GM21737 (cell line): ENCODE measurements at regions not wholly inside any gene's neighbourhood (a gene's known extent, or its start where the extent isn't known, plus 50 kb on each side); places are given as distances from the start of the nearest gene placed in this dataset.

ENCODE experiments used
- ATAC-seq: cut with Tn5 transposase; IDR thresholded peaks from one replicate; pipeline ENCODE4 v1.9.1; 2021; ENCODE audit warnings: mild to moderate bottlenecking, moderate library complexity; ENCODE audit not compliant: unreplicated experiment

DNA sequence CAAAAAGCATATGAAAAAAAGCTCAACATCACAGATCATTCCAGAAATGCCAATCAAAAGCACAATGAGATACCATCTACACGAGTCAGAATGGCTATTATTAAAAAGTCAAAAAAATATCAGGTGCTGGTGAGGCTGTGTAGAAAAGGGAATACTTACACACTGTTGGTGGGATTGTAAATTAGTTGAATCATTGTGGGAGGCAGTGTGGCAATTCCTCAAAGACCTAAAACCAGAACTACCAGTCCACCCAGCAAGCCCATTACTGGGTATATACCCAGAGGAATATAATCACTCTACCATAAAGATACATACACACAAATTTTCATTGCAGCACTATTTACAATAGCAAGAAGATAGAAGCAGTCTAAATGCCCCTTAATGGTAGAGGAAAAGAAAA lies 529.9 kb downstream of the SLITRK1 start:
- ATAC-seq = no peak

DNA sequence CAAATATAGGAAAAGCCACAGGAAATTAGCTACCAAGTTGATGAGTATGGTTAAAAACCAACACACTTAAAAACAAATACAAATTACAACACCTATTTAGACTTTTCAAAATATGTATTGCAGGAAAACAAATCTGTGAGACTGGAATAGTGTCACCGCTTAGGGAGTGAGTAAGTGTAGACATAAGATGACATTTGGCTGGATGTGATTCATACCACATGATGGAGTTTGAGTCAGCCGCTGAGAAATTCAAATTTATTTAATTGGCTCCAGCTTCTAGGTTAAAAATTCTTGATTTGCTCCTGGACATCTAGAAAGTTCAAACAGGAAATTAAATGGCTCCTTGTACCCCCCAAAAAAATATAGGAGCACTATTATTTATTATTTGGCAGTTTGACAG lies 531.7 kb downstream of the SLITRK1 start:
- ATAC-seq = no peak

DNA sequence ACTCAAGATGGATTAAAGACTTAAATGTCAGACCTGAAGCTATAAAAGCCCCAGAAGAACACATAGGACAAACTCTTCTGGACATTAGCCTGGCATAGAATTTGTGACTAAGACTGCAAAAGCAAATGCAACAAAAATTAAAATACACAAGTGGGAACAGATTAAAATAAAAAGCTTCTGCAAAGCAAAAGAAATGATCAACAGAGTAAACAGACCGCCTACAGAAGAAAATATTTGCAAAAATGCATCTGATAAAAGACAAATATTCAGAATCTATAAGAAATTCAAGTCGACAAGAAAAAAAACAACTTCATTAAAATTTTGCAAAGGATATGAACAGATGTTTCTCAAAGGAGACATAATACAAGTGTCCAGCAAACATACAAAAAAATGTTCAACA lies 537.8 kb downstream of the SLITRK1 start:
- ATAC-seq = no peak

DNA sequence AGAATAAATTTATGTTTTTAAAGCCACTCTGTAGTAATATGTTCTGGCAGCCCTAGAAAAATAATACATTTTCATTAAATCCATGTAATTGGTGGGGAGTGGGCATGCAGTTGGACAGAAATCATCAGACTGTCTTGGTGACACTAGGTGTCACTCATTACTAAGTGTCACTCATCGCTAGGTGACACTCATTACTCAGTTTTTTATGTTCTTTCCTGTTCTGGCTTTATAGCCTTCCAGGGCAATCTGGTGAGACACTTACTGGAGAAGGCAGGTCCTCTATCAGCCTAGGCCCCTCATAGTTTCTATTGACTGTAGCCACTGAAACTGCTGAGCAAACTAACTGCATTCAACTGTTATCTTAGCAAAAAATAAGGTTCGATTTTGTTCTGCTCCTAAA lies 542.1 kb downstream of the SLITRK1 start:
- ATAC-seq = no peak

DNA sequence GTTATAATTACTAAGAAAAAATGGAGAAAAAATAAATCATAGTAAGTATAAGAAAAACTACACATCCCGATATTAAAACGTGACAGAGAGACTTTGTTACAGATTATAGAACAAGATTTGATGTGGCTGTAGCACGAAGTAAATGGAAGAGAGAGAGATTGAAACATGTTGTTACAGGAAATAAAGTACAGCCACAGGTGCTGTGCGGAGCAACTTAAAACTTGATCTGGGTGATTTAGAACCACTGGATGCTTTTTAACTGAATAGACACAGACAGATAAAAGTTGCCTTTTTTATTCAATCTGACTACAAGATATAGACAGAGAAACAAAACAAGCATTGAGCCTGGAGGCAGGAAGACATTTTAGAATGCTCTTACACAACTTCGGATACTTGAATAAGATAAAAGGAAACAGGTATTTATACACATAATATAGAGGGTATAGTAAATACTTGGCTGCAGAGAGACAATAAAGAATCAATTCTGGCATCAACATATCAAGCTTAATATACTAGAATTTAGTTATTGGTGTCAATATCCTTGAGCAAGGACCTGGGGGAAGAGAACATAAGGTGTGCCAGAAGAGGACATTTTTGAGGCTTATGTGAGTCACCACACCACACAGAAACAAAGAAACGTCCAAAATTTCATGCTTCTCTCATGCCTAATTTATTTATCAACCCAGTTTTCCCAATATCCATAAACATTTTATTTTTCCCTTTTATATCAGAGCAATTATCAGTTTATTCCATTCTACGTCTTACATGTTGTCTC lies 548.5 kb downstream of the SLITRK1 start:
- ATAC-seq = no peak

DNA sequence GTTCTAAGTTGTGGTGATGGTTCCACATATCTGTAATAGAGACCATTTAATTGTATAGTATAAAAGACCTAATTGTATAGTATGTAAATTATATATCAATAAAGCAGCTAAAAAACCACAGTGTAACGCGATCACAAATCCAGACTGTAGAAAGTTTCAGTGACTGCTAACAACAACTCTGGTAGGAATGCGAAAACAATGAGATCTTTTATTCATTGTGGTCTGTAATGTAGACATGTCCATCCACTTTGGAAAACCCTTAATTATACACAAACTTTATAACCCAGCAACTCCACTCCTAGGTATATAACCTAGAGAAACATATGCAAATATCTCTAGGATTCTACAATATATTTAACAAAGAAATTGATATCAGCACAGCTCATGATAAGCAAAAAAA lies 549.5 kb downstream of the SLITRK1 start:
- ATAC-seq = no peak

DNA sequence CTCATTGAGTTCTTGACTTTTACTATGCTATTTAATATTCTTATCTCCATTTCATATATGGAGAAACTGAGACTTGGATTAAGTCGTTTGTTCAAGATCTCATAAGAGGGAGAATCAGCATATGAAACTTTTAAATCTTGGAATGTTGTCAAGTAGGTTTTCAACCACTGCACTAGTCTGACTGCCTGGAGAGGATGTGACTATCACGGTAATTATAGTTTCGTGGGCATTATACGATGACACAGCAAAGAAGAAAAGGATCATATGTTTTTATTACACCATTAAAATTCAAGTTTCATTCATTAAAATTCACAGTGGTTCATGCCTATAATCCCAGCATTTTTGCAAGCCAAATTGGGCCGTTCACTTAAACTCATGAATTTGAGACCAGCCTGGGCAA lies 555.2 kb downstream of the SLITRK1 start:
- no peak for ATAC-seq

DNA sequence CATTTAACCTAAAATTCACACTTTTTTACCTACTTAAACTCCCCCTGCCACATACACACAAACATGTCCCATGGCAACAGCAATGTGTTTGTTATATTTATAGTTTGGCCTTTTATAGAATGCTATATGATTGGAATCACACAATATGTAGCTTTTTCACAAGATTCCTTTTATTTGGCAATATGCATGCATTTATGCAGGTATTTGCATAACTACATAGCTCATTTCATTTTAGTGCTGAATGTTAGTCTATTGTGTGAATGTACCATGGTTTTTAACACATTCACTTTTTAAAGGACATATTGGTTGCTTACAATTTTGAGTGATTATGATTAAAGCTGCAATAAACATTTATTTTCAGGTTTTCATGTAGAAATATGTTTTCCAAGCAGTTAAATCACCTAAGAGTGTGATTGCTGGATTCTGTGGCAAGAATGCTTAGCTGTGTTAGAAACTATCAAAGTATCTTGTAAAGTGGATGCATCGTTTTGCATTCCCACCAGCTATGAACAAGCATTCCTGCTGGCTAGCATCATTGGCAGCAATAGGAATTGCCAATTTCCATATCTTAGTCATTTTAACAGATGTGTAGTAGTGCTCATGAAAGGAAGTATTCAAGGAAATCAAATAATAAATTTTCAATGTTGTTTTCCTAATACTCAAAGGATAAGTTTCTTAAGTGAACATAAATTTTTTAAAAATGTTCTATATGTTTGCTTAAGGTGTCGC lies 557.0 kb downstream of the SLITRK1 start:
- no peak for ATAC-seq

DNA sequence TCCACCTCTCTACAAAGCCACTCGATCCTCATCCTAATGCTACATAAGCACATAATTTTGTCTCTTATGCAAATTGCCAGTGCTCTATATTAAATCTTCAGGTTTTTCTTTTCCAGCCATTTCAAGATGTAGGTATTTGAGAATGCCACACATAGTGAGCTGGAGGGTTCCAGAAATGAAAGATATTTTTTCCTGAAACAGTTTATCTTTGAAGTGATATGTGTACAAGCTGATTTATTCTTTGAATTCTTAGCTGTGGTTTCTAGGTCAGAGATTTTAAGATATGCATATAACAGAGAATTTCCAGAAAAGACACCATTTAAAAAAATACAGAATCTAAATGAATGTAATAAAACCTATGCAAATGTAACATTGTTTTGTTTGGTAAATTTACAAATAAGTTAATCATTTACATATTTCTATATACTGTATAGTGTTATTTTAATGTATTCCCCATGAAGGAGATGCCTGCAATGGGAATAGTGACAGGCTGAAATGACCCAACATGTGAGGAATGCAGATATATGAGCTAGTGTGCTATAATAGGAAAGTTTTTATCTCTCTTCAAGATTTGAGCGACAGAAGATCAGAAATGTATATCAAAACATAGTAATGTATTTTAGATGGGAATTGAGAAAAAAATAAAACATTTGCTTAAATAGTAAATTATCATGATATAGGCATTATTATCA lies 570.2 kb downstream of the SLITRK1 start:
- ATAC-seq = no peak

DNA sequence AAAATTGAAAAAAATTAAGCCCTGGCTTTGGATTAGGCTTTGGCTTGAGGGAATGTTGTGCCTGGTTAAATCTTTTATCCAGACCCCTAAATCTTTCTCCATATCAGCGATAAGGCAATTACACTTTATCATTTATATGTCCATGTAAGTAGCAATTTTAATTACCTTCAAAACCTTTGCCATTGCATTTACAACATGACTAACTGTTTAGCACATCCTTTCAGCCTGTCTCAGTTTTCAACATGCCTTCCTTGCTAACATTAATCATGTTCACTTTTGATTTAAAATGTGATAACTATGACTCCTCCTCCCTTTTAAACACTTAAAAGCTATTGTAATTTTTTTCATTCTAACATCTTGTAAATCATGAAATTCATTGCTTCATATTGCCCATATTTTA lies 583.7 kb downstream of the SLITRK1 start:
- ATAC-seq = no peak

DNA sequence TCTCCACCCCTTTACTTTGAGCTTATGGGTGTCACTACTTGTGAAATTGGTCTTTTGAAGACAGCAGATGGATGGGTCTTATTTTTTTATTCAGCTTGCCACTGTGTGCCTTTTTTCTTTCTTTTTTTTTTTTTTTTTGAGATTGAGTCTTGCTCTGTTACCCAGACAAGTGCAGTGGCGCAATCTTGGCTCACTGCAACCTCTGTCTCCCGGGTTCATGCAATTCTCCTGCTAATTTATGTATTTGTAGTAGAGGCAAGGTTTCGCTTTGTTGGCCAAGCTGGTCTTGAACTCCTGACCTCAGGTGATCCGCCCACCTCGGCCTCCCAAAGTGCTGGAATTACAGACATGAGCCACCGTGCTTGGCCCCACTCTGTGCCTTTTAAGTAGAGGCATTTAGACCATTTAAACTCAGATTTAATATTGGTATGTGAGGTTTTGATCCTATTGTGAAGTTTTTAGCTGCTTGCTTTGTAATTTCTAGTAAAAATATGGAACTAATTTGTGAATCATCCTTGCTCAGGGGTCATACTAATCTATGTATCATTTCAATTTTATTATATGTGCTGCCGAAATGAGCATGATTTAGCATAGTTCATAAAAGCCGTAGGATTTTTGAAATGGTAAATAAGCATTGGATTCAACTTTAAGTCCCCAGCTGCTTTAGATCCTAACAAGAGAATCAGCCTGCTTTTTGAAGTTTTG lies 584.5 kb downstream of the SLITRK1 start:
- ATAC-seq = no peak

DNA sequence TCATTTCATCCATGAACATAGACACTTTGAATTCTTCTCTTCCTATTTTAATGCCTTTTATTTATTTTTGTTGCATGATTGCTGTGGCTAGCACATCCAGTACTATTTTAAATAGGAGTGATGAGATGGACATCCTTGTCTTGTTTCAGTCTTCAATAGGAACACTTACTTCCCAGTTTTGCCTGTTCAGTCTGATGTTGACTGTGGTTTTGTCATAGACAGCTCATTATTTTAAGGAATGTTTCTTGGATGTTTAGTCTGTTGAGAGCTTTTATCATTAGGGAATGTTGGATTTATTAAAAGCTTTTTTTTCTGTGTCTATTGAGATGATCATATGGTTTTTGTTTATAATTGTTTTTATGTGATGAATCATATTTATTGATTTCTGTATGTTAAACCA lies 586.6 kb downstream of the SLITRK1 start:
- no peak for ATAC-seq

DNA sequence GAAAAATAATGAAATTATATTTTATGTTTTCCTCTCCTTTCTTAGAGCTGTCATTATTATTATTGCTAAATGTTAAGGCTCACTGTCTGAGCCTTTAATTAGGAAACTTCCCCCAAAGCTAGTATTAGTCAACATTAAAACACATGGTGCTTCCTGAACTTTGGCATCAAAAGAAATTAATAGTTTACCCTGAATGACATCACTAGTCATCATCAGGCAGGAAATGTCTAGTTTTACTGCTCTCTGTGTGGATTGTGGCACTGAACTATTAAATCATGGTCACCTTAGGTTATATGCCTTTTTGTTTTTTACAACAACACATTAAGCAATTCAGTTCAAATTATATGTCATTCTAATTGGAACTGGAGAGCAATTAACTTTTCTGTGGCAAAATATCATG lies 595.5 kb downstream of the SLITRK1 start:
- ATAC-seq = no peak

DNA sequence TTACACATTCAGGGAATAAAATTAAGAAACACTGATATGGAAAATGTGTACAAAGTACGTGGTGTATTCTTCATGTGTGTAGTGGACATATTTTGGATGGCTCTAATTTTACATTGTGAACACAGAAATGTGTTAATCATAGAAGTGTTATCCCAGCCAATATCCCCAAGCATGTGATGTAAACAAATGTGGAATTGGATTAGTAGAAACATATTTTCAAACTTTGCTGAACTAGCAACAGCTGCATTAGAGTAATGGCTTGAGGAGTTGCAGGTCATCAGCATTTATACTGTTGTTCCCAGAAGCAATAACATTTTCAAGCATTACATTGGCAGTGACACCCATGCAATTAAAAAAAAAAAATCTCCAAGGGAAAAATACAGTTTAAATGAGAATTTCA lies 600.6 kb downstream of the SLITRK1 start:
- no peak for ATAC-seq

DNA sequence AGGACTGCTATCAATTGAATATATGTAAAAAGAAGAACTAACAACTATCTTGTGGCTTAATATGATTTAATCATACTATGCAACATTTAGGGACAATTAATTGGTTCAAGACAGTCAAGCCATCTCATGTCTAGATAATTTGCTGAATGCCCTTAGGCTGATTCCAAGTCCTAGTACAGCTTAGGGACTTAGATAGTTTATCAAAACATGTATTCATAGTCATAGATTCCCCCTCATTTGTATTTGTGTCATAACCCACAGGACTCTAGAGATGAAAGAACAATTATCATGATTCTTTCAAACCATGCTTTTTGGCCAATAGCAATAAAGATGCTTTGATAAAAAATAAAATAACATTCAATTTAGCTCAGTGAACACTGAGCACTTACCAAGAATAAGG lies 607.6 kb downstream of the SLITRK1 start:
- ATAC-seq = no peak

DNA sequence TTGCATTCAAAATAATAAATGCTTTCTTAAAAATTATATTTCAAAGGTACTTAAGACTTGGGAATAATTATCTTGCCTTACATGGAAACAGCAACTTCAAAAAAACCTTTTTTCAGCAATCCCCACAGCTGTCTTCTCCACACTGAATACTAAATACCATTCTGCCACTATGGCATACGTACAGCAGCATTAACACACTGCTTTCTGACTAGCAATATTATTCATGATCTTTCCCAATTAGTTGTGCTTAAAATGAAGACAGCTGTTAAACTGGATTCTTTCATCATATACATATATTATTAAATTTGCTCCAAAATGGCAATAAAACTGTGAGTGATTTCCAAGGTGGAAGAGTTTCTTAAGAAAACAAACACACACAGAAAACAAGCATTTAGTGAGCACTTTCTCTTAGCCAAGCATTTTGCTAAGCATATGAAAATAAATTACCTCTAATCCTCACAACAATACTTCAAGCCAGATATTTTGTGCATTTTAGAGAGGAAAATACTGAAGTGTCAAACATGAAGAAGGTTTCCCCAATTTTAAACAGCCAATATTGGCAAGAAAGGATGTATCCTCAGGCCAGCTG lies 609.5 kb downstream of the SLITRK1 start:
- no peak for ATAC-seq

DNA sequence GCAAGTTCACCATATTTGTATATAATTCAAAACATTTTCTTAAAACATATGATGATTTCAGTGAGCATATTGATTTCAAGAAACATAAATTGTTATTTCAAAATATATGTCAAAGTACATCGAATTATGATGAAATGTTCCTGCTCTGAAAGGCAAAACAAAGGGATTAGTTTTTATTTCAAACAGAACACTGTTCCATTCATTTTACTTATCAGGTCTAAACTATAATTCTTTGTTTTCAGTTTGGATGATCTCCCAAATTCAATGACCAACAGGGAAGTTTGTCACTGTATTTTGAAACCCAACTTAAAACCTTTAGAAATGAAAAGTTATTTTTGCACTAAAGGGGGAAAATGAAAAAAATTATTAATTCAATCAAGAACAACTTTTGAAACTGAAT lies 610.2 kb downstream of the SLITRK1 start:
- ATAC-seq = no peak

DNA sequence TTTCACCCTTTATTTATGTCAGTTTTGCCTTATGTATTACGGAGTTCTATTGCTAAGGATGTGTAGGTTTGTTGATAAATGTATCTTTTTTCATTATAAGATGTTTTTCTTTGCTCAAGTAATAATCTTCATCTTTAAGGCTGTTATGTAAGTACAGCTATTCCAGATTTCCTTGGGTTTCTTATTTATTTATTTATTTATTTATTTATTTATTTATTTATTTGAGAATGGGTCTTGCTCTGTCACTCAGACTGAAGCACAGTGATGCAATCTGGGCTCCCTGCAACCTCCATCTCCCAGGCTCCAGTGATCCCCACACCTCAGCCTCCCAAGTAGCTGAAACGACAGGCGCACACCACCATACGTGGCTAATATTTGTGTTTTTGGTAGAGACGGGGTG lies 617.0 kb downstream of the SLITRK1 start:
- no peak for ATAC-seq

DNA sequence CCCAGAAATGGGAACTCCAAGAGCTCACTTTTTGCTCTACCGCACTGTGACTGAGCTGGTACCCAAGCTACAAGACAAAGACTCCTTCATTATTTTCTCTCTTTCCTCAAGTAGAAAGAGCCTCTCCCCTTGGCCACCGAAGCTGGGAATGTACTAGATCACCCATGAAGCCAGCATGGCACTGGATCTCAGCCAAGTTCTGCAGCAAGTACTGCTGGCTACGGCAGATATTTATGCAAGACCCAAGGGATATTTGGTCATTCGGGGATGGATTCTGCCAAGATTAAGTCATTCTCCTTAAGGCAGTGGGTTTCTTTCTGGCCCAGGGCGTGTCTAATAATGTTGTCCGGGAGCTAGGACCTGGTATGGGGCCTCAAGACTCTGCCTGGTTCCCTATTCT lies 633.5 kb downstream of the SLITRK1 start:
- no peak for ATAC-seq

DNA sequence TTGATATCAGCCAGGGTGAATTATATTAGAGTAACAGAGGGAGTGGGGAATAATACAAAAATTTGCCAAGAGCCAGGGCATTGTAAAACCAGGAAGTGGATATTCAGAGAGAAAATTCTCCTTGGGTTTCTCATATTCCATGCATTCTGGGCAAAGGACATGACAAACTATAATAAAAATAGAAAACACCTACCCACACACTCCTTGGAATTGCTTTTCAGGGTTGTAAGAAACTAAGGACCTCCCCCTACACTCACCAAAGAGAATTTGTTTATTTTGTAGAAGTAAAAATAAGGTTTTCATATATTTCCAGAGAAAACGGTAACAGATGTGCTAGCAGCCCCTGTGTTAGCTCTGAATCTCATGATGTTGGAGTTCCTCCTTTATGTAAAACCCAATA lies 649.6 kb downstream of the SLITRK1 start:
- no peak for ATAC-seq
